ENCODE measurements at regions not wholly inside any gene's neighbourhood (a gene's known extent, or its start where the extent isn't known, plus 50 kb on each side); places are given as distances from the start of the nearest gene placed in this dataset.
"Not testable (repeated sequence)": the region's sequence is repeated elsewhere in the genome, so short reads cannot be mapped to it uniquely, and the experiment has no call there.

GRCh38 chr2:57448816-57449215, 597.8 kb upstream of the VRK2 start:
- DNase-seq = no peak

- DNase-seq = no peak
These were observed 596.4 kb upstream of the VRK2 start for GRCh38 chr2:57450170-57450569.

- DNase-seq = no peak
These were observed 594.0 kb upstream of the VRK2 start for GRCh38 chr2:57452634-57453033.

GRCh38 chr2:57453945-57454344, 592.7 kb upstream of the VRK2 start:
- no peak for DNase-seq

- DNase-seq = peak; percentile 47 to 66
These were observed 586.0 kb upstream of the VRK2 start for GRCh38 chr2:57460396-57461276.

- DNase-seq = no peak
These were observed 585.0 kb upstream of the VRK2 start for GRCh38 chr2:57461624-57462023.

- DNase-seq = no peak
These were observed 581.5 kb upstream of the VRK2 start for GRCh38 chr2:57465067-57465466.

GRCh38 chr2:57465967-57466366, 580.6 kb upstream of the VRK2 start:
- DNase-seq = no peak

- no peak for DNase-seq
These were observed 571.2 kb upstream of the VRK2 start for GRCh38 chr2:57475391-57475790.

- DNase-seq = no peak
These were observed 566.6 kb upstream of the VRK2 start for GRCh38 chr2:57479981-57480380.

GRCh38 chr2:57488061-57488460, 558.5 kb upstream of the VRK2 start:
- DNase-seq = no peak

GRCh38 chr2:57490741-57491140, 555.9 kb upstream of the VRK2 start:
- no peak for DNase-seq

- DNase-seq = no peak
These were observed 555.4 kb upstream of the VRK2 start for GRCh38 chr2:57491213-57491612.

GRCh38 chr2:57493966-57494365, 552.6 kb upstream of the VRK2 start:
- not testable (repeated sequence) for DNase-seq

- DNase-seq = peak; percentile 6 to 16
These were observed 549.0 kb upstream of the VRK2 start for GRCh38 chr2:57497489-57498096.

GRCh38 chr2:57504787-57505186, 541.8 kb upstream of the VRK2 start:
- DNase-seq = no peak

- no peak for DNase-seq
These were observed 537.4 kb upstream of the VRK2 start for GRCh38 chr2:57509189-57509588.

GRCh38 chr2:57510704-57511103, 535.9 kb upstream of the VRK2 start:
- no peak for DNase-seq

- DNase-seq = no peak
These were observed 531.2 kb upstream of the VRK2 start for GRCh38 chr2:57515366-57515765.

- no peak for DNase-seq
These were observed 529.8 kb upstream of the VRK2 start for GRCh38 chr2:57516698-57517340.

- DNase-seq = no peak
These were observed 523.3 kb upstream of the VRK2 start for GRCh38 chr2:57523304-57523703.

- DNase-seq = no peak
These were observed 518.9 kb upstream of the VRK2 start for GRCh38 chr2:57527685-57528084.

GRCh38 chr2:57528499-57528898, 518.1 kb upstream of the VRK2 start:
- DNase-seq = no peak

GRCh38 chr2:57534358-57534757, 512.2 kb upstream of the VRK2 start:
- DNase-seq = no peak
